Neutrophil (primary cell): ENCODE measurements at regions not wholly inside any gene's neighbourhood (a gene's known extent, or its start where the extent isn't known, plus 50 kb on each side); places are given as distances from the start of the nearest gene placed in this dataset.

Experiments
- H3K27ac ChIP-seq: fragments of 200-600 bp; sonication (generic); 2 replicates; pipeline ENCODE4 v1.5.1; 2016; ENCODE audit warnings: mild to moderate bottlenecking, moderate library complexity
- H3K27me3 ChIP-seq: fragments of 200-600 bp; sonication (generic); 2 replicates; pipeline ENCODE4 v1.6.0; 2016; ENCODE audit warnings: mild to moderate bottlenecking
- H3K36me3 ChIP-seq: fragments of 200-600 bp; sonication (generic); 2 replicates; pipeline ENCODE4 v1.5.1; 2017
- H3K4me1 ChIP-seq, 2 experiments: fragments of 200-600 bp in 1 of 2; sonication (generic) in 1 of 2; 1 replicate in 1 of 2; 2 replicates in 1 of 2; pipeline versions ENCODE4 v1.5.1 to v1.6.1; 2013 to 2016; ENCODE audit warnings: low read depth in 1 of 2, low read length in 1 of 2, mild to moderate bottlenecking in 1 of 2, moderate library complexity in 1 of 2; ENCODE audit not compliant: control insufficient read depth in 1 of 2, insufficient read depth in 1 of 2
- H3K4me3 ChIP-seq, 2 experiments: fragments of 200-600 bp in 1 of 2; sonication (generic) in 1 of 2; 1 replicate in 1 of 2; 2 replicates in 1 of 2; pipeline ENCODE4 v1.5.1; 2013 to 2016; ENCODE audit warnings: low read depth in 1 of 2, low read length in 1 of 2, mild to moderate bottlenecking in 1 of 2, moderate library complexity in 1 of 2
- H3K9me3 ChIP-seq: fragments of 200-600 bp; sonication (generic); 2 replicates; pipeline ENCODE4 v1.5.1; 2016
- TF ChIP-seq, protein P1 (sequence below): fragments of 200-600 bp; sonication (generic); IDR thresholded peaks from 2 replicates; pipeline ENCODE4 v1.5.1; 2016; ENCODE audit warnings: antibody characterized with exemption

DNA sequence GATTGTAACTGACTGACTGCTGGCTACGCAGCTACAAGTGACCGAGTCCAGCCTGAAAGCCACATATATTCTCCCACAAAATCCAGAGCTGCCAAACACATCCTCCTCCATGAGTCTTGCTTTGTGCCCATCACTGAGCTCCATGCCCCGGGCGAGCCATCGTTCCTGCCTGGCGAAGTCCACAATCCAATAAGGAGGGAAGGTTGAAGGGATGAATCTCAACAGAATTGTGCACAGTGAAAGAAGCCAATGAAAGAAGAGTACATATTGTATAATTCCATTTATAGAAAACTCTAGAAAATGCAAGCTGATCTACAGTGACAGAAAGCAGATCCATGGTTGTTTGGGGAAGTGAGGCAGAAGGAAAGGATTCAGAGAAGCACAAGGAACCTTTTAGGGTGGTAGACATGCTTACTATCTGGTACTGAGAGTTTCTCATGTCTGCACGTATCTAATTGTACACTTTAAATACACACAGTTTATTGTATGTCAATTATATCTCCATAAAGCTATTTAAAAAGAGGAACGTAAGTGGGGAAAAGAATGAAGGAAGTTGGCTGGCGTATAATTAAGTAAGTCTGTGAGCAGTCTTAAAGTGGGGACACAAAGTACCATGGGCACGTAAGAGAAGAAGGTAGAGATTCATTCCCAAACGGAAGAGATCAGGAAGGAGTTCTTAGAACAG, 115.9 kb upstream of the JUN start:
- Histone ChIP-seq H3K27me3 (no peaks in the 10 kb centered on the region), H3K4me1 (peaks cover 75 to 79% of the 10 kb centered on the region in 2 experiments), H3K27ac (peak overlapping the region; percentile 64), H3K36me3 (no peaks in the 10 kb centered on the region), H3K4me3 (no peak overlapping the region), H3K9me3 (no peaks in the 10 kb centered on the region)
- TF ChIP-seq, protein P1, sequence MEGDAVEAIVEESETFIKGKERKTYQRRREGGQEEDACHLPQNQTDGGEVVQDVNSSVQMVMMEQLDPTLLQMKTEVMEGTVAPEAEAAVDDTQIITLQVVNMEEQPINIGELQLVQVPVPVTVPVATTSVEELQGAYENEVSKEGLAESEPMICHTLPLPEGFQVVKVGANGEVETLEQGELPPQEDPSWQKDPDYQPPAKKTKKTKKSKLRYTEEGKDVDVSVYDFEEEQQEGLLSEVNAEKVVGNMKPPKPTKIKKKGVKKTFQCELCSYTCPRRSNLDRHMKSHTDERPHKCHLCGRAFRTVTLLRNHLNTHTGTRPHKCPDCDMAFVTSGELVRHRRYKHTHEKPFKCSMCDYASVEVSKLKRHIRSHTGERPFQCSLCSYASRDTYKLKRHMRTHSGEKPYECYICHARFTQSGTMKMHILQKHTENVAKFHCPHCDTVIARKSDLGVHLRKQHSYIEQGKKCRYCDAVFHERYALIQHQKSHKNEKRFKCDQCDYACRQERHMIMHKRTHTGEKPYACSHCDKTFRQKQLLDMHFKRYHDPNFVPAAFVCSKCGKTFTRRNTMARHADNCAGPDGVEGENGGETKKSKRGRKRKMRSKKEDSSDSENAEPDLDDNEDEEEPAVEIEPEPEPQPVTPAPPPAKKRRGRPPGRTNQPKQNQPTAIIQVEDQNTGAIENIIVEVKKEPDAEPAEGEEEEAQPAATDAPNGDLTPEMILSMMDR = no peak

DNA sequence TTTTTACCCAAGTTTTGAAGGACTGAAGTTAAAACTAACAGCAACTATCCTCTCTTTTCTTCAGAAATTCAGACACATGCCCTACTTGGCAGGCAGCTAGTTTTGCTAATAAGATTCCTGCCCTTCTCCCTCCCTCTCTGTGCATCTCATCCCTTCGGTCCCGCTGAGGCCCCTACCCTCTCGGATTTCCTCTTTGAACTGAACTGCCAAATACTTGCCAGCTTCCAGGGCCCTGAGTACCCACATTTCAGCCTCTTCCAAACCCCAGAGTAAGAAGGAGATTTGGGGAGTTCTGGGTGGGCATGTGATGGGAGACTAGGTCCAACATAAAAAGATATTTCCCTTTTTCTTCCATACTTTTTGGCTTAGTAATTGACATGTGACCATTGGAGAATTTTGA, 116.5 kb upstream of the JUN start:
- Histone ChIP-seq H3K4me1 (peaks cover 68 to 72% of the 10 kb centered on the region in 2 experiments), H3K9me3 (no peaks in the 10 kb centered on the region), H3K36me3 (no peaks in the 10 kb centered on the region), H3K4me3 (no peak overlapping the region), H3K27me3 (no peaks in the 10 kb centered on the region), H3K27ac (peak overlapping the region; percentile 64)
- TF ChIP-seq, protein P1 = no peak

DNA sequence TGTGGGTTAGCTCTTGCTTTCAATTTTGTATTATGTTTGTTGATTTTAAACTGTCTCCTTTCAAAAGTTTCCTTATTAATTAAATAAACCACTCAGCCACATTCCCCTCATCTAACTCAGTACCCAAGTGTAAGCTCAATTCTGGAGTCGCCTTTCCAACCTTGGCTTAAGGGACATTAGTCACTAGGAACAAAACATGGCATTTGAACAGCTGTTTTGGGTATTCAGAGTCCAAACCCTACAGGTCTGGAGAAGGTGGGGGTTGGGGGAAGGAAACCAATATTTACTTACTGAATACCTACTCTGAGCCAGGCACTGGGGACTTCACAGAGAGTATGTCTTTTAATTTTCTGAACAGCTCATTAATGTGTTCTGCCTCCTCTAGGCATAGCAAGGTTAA, 117.2 kb upstream of the JUN start:
- Histone ChIP-seq H3K4me3 (no peak overlapping the region), H3K9me3 (no peaks in the 10 kb centered on the region), H3K27ac (no peak overlapping the region), H3K36me3 (no peaks in the 10 kb centered on the region), H3K4me1 (peaks cover 62 to 66% of the 10 kb centered on the region in 2 experiments), H3K27me3 (no peaks in the 10 kb centered on the region)
- TF ChIP-seq, protein P1 = no peak

DNA sequence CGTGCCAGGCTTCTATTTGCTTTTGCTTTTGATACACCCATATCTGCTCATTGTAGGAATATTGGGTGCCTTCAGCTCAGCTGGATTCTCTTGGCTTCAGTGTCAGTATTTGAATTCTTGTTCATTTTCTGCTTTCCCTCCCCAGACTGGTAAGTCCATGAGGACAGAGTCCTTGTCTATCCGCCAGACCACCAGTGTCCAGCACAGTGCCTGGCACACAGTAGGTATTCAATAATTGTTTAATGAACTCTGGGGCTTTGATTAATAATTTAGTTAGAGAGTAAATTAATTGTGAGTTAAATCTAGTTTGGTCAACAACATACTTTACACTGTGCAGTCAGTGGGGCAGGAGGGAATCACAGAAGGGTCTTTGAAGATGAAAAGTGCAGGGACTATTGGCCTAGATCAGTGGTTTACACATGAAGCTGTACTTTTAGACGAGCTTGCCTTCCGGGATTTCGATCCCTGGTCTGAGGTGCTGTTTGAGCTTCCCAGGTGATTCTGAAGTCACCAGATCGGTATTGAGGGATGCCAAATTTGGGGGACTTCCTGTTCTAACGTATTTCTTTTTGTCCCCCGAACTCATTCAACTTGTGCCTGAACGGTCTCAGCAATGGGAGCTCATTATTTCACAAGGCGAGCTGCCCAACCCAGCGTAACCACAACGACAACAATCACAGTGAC, 119.1 kb upstream of the JUN start:
- TF ChIP-seq, protein P1 = no peak

DNA sequence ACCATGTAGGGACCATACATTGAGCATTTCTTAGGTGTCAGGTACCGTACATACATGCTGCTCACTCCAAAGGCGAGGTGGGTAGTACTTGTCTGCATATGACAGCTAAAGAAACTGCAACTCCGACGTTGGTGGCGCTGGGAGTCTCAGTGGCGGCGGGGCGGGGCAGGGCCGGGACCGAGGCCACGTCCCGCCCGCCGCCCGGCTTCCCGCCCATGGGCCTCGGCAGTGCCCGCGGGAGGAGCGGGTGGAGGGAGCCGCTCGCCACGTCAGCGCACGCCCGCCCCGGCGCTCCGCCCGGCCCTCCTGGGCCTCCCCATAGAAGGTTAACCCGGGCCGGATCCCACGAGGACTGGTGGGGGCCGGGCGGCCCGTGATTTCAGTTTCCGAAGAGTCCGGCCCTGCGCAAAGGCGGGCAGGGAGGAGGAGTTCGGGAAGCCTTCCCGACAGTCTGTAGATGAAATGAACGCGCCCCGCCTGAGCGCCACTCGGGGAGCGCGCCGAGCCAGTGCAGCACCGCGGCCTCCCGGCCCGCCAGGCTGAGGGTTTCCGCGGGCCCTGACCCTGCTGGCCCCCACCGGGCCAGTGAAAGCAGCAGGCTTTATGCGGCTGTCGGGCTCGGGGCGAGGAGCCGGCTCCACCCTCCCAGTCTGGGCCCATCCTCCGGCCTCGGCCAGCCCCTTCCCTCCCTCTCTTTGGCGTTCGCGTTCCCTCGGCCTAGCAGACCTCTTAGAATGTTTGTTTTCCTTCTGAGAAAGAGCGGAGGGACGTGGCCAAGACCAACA, 119.9 kb upstream of the JUN start:
- H3K4me1 ChIP-seq = peaks cover 38 to 45% of the 10 kb centered on the region in 2 experiments
- no peaks in the 10 kb centered on the region for H3K27me3 ChIP-seq
- TF ChIP-seq, protein P1 = no peak
- H3K36me3 ChIP-seq = no peaks in the 10 kb centered on the region
- H3K4me3 ChIP-seq = peak overlapping the region; percentile 68 to 69
- H3K9me3 ChIP-seq = no peaks in the 10 kb centered on the region
- H3K27ac ChIP-seq = peak overlapping the region; percentile 94

More for the DNA sequence above, 119.1 kb upstream of the JUN start:
- H3K27me3 ChIP-seq = no peaks in the 10 kb centered on the region
- H3K9me3 ChIP-seq = no peaks in the 10 kb centered on the region
- H3K4me1 ChIP-seq = peaks cover 42 to 51% of the 10 kb centered on the region in 2 experiments
- peak overlapping the region; percentile 68 to 69 for H3K4me3 ChIP-seq
- H3K27ac ChIP-seq = peak overlapping the region; percentile 94
- H3K36me3 ChIP-seq = no peaks in the 10 kb centered on the region
